H1 (cell line): ENCODE measurements at regions not wholly inside any gene's neighbourhood (a gene's known extent, or its start where the extent isn't known, plus 50 kb on each side); places are given as distances from the start of the nearest gene placed in this dataset.

Source experiments
- CTCF ChIA-PET: fragments of 300-600 bp; sonication (Branson Sonifier 250); formaldehyde crosslinking; loops from one replicate; lab custom pipeline; 2021; ENCODE audit not compliant: partially characterized antibody; lab: Charles Lee
- POLR2A ChIA-PET: fragments of 300-600 bp; sonication (Branson Sonifier 250); formaldehyde crosslinking; loops from one replicate; lab custom pipeline; 2021; ENCODE audit warnings: inconsistent platforms; ENCODE audit not compliant: partially characterized antibody; lab: Charles Lee
- DNase-seq, 2 experiments: peaks; one replicate each; pipeline versions ENCODE4 v3.0.0 to v3.0.0-alpha.2; 2010 to 2022; ENCODE audit warnings: low spot score in 2 of 2, low read depth in 1 of 2, mixed read lengths in 1 of 2
- FAIRE-seq: peaks from 2 replicates; lab custom pipeline; 2011; peaks lifted over from hg19 to GRCh38; lab: Jason Lieb, UNC
- H2AFZ ChIP-seq: 2 replicates; pipeline ENCODE4 v1.8.1; 2012; ENCODE audit warnings: low read length, inconsistent platforms
- H2AK5ac ChIP-seq: 2 replicates; pipeline ENCODE4 v1.6.1; 2013; ENCODE audit warnings: low read depth, low read length
- H2BK120ac ChIP-seq: replicated peaks from 2 replicates; pipeline ENCODE3; 2013; ENCODE audit warnings: low read depth, low read length, inconsistent platforms
- H2BK12ac ChIP-seq: 2 replicates; pipeline ENCODE4 v1.6.1; 2013; ENCODE audit warnings: low read depth, low read length
- H2BK15ac ChIP-seq: 2 replicates; pipeline ENCODE4 v1.6.1; 2013; ENCODE audit warnings: low read length
- H2BK20ac ChIP-seq: 2 replicates; pipeline ENCODE4 v1.6.1; 2013; ENCODE audit warnings: low read length
- H2BK5ac ChIP-seq: 2 replicates; pipeline ENCODE4 v1.6.1; 2013; ENCODE audit warnings: low read depth, low read length
- H3K14ac ChIP-seq: 2 replicates; pipeline ENCODE4 v1.6.1; 2013; ENCODE audit warnings: inconsistent platforms; ENCODE audit not compliant: insufficient read length
- H3K18ac ChIP-seq: 2 replicates; pipeline ENCODE4 v1.6.1; 2013; ENCODE audit warnings: low read length; ENCODE audit errors: extremely low read depth
- H3K23ac ChIP-seq: 2 replicates; pipeline ENCODE4 v1.6.1; 2013; ENCODE audit warnings: inconsistent platforms; ENCODE audit not compliant: insufficient read length
- H3K23me2 ChIP-seq: 2 replicates; pipeline ENCODE4 v1.6.1; 2013; ENCODE audit warnings: low read depth, low read length
- H3K27ac ChIP-seq: 2 replicates; pipeline ENCODE4 v1.6.1; 2011; ENCODE audit warnings: low read depth, low read length, inconsistent platforms
- H3K27me3 ChIP-seq, 4 experiments: replicated peaks in 1 of 4; 1 replicate in 1 of 4; 2 replicates in 3 of 4; pipeline versions ENCODE4 v1.6.1 to v1.8.1; 2011 to 2013; ENCODE audit warnings: low read length in 3 of 4, mild to moderate bottlenecking in 3 of 4, inconsistent platforms in 2 of 4, mixed read lengths in 2 of 4, moderate library complexity in 1 of 4; ENCODE audit not compliant: control insufficient read depth in 3 of 4, insufficient read depth in 3 of 4; ENCODE audit errors: extremely low read depth in 1 of 4
- H3K36me3 ChIP-seq, 4 experiments: 2 replicates each; pipeline versions ENCODE4 v1.6.1 to v1.8.1; 2011 to 2013; ENCODE audit warnings: mild to moderate bottlenecking in 4 of 4, low read length in 3 of 4, moderate library complexity in 2 of 4, control low read depth in 1 of 4, inconsistent platforms in 1 of 4; ENCODE audit not compliant: insufficient read depth in 4 of 4, control insufficient read depth in 2 of 4
- H3K4ac ChIP-seq: replicated peaks from 2 replicates; pipeline ENCODE3; 2013; ENCODE audit warnings: low read length, low read depth, mixed read lengths, inconsistent platforms; ENCODE audit not compliant: insufficient read length
- H3K4me1 ChIP-seq, 4 experiments: replicated peaks in 1 of 4; 1 replicate in 1 of 4; 2 replicates in 3 of 4; pipeline versions ENCODE4 v1.6.1 to v1.8.1; 2011 to 2013; ENCODE audit warnings: low read length in 3 of 4, inconsistent platforms in 2 of 4, mixed read lengths in 1 of 4; ENCODE audit not compliant: insufficient read depth in 4 of 4, control insufficient read depth in 3 of 4
- H3K4me2 ChIP-seq, 2 experiments: 2 replicates each; pipeline versions ENCODE4 v1.6.1 to v1.8.1; 2011 to 2013; ENCODE audit warnings: low read depth in 2 of 2, low read length in 2 of 2, control low read depth in 1 of 2, inconsistent platforms in 1 of 2, mild to moderate bottlenecking in 1 of 2; ENCODE audit not compliant: insufficient read depth in 1 of 2
- H3K4me3 ChIP-seq, 4 experiments: fragments of 200-600, 300-600 bp in 1 of 4; sonication (generic), shearing (Covaris generic), sonication (Bioruptor Twin) in 1 of 4; 2 replicates each; pipeline versions ENCODE4 v1.5.1 to v1.8.1; 2011 to 2016; ENCODE audit warnings: low read length in 4 of 4, low read depth in 3 of 4, control low read depth in 2 of 4, inconsistent platforms in 2 of 4, mild to moderate bottlenecking in 2 of 4, mixed read lengths in 1 of 4, moderate library complexity in 1 of 4; ENCODE audit not compliant: insufficient read depth in 2 of 4; ENCODE audit errors: extremely low read depth in 1 of 4
- H3K56ac ChIP-seq: replicated peaks from 2 replicates; pipeline ENCODE3; 2013; ENCODE audit warnings: low read depth, mild to moderate bottlenecking, mixed read lengths, low read length, inconsistent platforms; ENCODE audit not compliant: insufficient read length
- H3K79me1 ChIP-seq: 2 replicates; pipeline ENCODE4 v1.6.1; 2013; ENCODE audit warnings: low read depth, low read length, control low read depth
- H3K79me2 ChIP-seq, 2 experiments: 2 replicates each; pipeline versions ENCODE4 v1.6.1 to v1.8.1; 2012 to 2013; ENCODE audit warnings: low read length in 2 of 2, mild to moderate bottlenecking in 2 of 2, inconsistent platforms in 1 of 2; ENCODE audit not compliant: insufficient read depth in 2 of 2, control insufficient read depth in 1 of 2
- H3K9ac ChIP-seq, 4 experiments: replicated peaks in 1 of 4; 1 replicate in 1 of 4; 2 replicates in 3 of 4; pipeline versions ENCODE4 v1.6.1 to v1.8.1; 2011 to 2013; ENCODE audit warnings: low read depth in 3 of 4, low read length in 3 of 4, control low read depth in 2 of 4, mild to moderate bottlenecking in 2 of 4, moderate library complexity in 2 of 4, inconsistent platforms in 1 of 4; ENCODE audit errors: extremely low read depth in 1 of 4
- H3K9me3 ChIP-seq, 2 experiments: 2 replicates each; pipeline versions ENCODE4 v1.6.1 to v1.8.1; 2012 to 2013; ENCODE audit warnings: mild to moderate bottlenecking in 2 of 2, moderate library complexity in 2 of 2, control low read depth in 1 of 2, inconsistent platforms in 1 of 2, low read depth in 1 of 2, low read length in 1 of 2, mixed read lengths in 1 of 2; ENCODE audit not compliant: insufficient read depth in 2 of 2
- H4K20me1 ChIP-seq, 2 experiments: replicated peaks in 1 of 2; 2 replicates each; pipeline versions ENCODE3 to v1.8.1; 2011 to 2013; ENCODE audit warnings: inconsistent platforms in 2 of 2, low read length in 2 of 2, mild to moderate bottlenecking in 1 of 2; ENCODE audit not compliant: insufficient read depth in 2 of 2, control insufficient read depth in 1 of 2
- H4K5ac ChIP-seq: 2 replicates; pipeline ENCODE4 v1.6.1; 2013; ENCODE audit warnings: low read length, low read depth, mixed read lengths, inconsistent platforms; ENCODE audit not compliant: insufficient read length
- H4K8ac ChIP-seq: 2 replicates; pipeline ENCODE4 v1.8.0; 2013; ENCODE audit warnings: mild to moderate bottlenecking, moderate library complexity, low read length, inconsistent platforms; ENCODE audit not compliant: insufficient read depth; ENCODE audit errors: extremely low read depth
- H4K91ac ChIP-seq: replicated peaks from 2 replicates; pipeline ENCODE3; 2013; ENCODE audit warnings: low read length, mixed read lengths, inconsistent platforms; ENCODE audit not compliant: insufficient read length
- BCL11A ChIP-seq, 2 experiments: IDR thresholded peaks; one replicate each; pipeline ENCODE4 v1.6.1; 2011; ENCODE audit warnings: low read depth in 2 of 2, low read length in 2 of 2, mild to moderate bottlenecking in 2 of 2
- CTBP2 ChIP-seq: IDR thresholded peaks from 2 replicates; pipeline ENCODE4 v1.7.0; 2011; ENCODE audit warnings: borderline replicate concordance, mild to moderate bottlenecking, moderate library complexity, mixed read lengths, low read length; ENCODE audit not compliant: insufficient read depth, insufficient read length
- CTCF ChIP-seq, 3 experiments: IDR thresholded peaks; 1 replicate in 2 of 3; 2 replicates in 1 of 3; pipeline versions ENCODE4 v1.5.1 to v1.6.1; 2011; ENCODE audit warnings: low read length in 3 of 3, mild to moderate bottlenecking in 3 of 3, inconsistent platforms in 2 of 3, low read depth in 1 of 3, moderate library complexity in 1 of 3; ENCODE audit not compliant: insufficient read depth in 1 of 3; ENCODE audit errors: control extremely low read depth in 1 of 3
- JUND ChIP-seq: IDR thresholded peaks from 2 replicates; pipeline ENCODE4 v1.6.1; 2011; ENCODE audit warnings: mild to moderate bottlenecking, improper control_type of control experiment, low read length
- POLR2A ChIP-seq, 2 experiments: IDR thresholded peaks; 1 replicate in 1 of 2; 2 replicates in 1 of 2; pipeline ENCODE4 v1.6.1; 2011; ENCODE audit warnings: low read depth in 2 of 2, low read length in 2 of 2, mild to moderate bottlenecking in 2 of 2; ENCODE audit errors: control extremely low read depth in 1 of 2
- POU5F1 ChIP-seq: IDR thresholded peaks from 2 replicates; pipeline ENCODE4 v1.6.1; 2011; ENCODE audit warnings: low read depth, mild to moderate bottlenecking, low read length, moderate library complexity
- RFX5 ChIP-seq: IDR thresholded peaks from 2 replicates; pipeline ENCODE4 v1.6.1; 2011; ENCODE audit warnings: low read depth, low read length, improper control_type of control experiment, borderline replicate concordance
- RXRA ChIP-seq: IDR thresholded peaks from 2 replicates; pipeline ENCODE4 v1.6.1; 2011; ENCODE audit warnings: low read depth, mild to moderate bottlenecking, low read length, moderate library complexity; ENCODE audit not compliant: insufficient read depth
- SIRT6 ChIP-seq: IDR thresholded peaks from one replicate; pipeline ENCODE4 v1.7.1; 2012; ENCODE audit warnings: low read length, inconsistent platforms
- TEAD4 ChIP-seq: IDR thresholded peaks from 2 replicates; pipeline ENCODE4 v1.6.1; 2012; ENCODE audit warnings: low read depth, low read length, inconsistent platforms, mixed read lengths
- YY1 ChIP-seq: IDR thresholded peaks from 2 replicates; pipeline ENCODE4 v1.6.1; 2011; ENCODE audit warnings: low read depth, mild to moderate bottlenecking, low read length
- WGBS, 2 experiments: shearing (Covaris generic) in 1 of 2; methylation state at CpG; one replicate each; pipeline versions ENCODE4 v1.1.6 to v1.1.7; 2013 to 2015; ENCODE audit warnings: low lambda C conversion rate in 2 of 2, mixed read lengths in 2 of 2, inconsistent platforms in 1 of 2, low coverage in 1 of 2, missing lambda C conversion rate in 1 of 2; ENCODE audit not compliant: insufficient replicate concordance in 2 of 2, insufficient coverage in 1 of 2, insufficient read length in 1 of 2; ENCODE audit errors: extremely low coverage in 1 of 2, missing lambda C conversion rate in 1 of 2; 5-methylcytosine and 5-hydroxymethylcytosine counted together

- Histone ChIP-seq H4K91ac (no peak overlapping the region), H3K18ac (no peak overlapping the region), H3K9me3 (no peaks in the 10 kb centered on the region), H3K23me2 (no peaks in the 10 kb centered on the region), H4K5ac (no peak overlapping the region), H4K8ac (no peak overlapping the region), H3K79me1 (no peaks in the 10 kb centered on the region), H2BK20ac (no peak overlapping the region), H3K27me3 (no peaks in the 10 kb centered on the region), H3K4ac (no peak overlapping the region), H3K27ac (no peak overlapping the region), H2AFZ (no peak overlapping the region), H2BK12ac (no peak overlapping the region), H2BK5ac (no peak overlapping the region), H3K36me3 (no peaks in the 10 kb centered on the region), H3K79me2 (no peaks in the 10 kb centered on the region), H3K4me2 (no peak overlapping the region), H3K9ac (no peak overlapping the region), H2BK15ac (no peak overlapping the region), H4K20me1 (no peaks in the 10 kb centered on the region), H3K14ac (no peak overlapping the region), H3K4me1 (peaks cover 0 to 12% (median 2%) of the 10 kb centered on the region in 4 experiments; a peak in 3 of 7 replicates), H2AK5ac (no peak overlapping the region), H3K23ac (no peak overlapping the region), H3K56ac (no peak overlapping the region), H3K4me3 (no peak overlapping the region), H2BK120ac (no peak overlapping the region)
- CTCF ChIA-PET = interaction anchor here (1.1 to 1.3 kb wide), 2 partner anchors 182 to 573 kb away, joined by 3 to 4 read pairs; no protein-coding TSS in a partner anchor
- WGBS, 2 experiments = 86% methylated on average over 3 of the region's 3 CpGs; no CpG with 5 or more reads in 1 of the 2 experiments
- POLR2A ChIA-PET = no interaction called here
- no peak for FAIRE-seq
- no peak for DNase-seq
- TF ChIP-seq JUND = no peak
- TF ChIP-seq YY1 = no peak
- TF ChIP-seq BCL11A (IDR thresholded peaks at IDR 0.05; ENCODE audit: low read depth in 2 of 2, low read length in 2 of 2) = no peak
- no peak for TF ChIP-seq RXRA
- no peak for TF ChIP-seq POLR2A (IDR thresholded peaks at IDR 0.05; ENCODE audit: control extremely low read depth in 1 of 2, low read depth in 2 of 2, low read length in 2 of 2)
- TF ChIP-seq RFX5 = no peak
- TF ChIP-seq CTBP2 = no peak
- no peak for TF ChIP-seq POU5F1
- TF ChIP-seq CTCF (IDR thresholded peaks at IDR 0.05; ENCODE audit: control extremely low read depth in 1 of 3, insufficient read depth in 1 of 3, low read depth in 1 of 3, low read length in 3 of 3) = no peak
- no peak for TF ChIP-seq TEAD4
- TF ChIP-seq SIRT6 = no peak
Measured at GRCh38 chr7:21071561-21072501, 285.1 kb upstream of the SP8 start.
